ENCODE measurements at regions not wholly inside any gene's neighbourhood (a gene's known extent, or its start where the extent isn't known, plus 50 kb on each side); places are given as distances from the start of the nearest gene placed in this dataset.

DNA sequence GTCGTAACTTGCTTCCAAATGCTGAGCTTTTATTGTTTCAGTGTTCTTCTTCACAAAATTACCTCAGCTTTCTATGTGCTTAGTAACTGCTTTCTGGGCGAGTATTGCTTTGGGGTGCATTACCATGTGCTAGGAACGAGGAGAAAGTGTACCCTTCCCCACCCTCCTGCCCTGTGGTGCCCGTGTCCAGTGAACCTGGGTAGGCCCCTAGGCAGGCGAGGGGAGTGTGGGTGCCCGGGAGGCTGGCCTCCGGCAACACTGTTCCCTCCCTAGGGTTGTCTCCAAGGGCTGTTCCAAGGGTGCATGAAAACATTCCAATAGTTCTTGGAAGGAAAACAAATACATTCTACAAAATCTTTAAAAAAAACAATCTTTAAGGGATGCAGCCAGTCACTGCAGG lies 216.5 kb upstream of the SOX1 start:
- ATAC-seq (no peak), DNase-seq (no peak)
- Mint-ChIP-seq H3K27me3 (peaks cover 17% of the 10 kb centered on the region), H3K4me3 (no peak overlapping the region), H3K27ac (no peak overlapping the region), H3K36me3 (ENCODE audit: low read depth) (no peaks in the 10 kb centered on the region), H3K4me1 (ENCODE audit: low read depth) (no peaks in the 10 kb centered on the region), H3K9me3 (no peaks in the 10 kb centered on the region)
- POLR2A ChIA-PET, result no interaction called here
- intact Hi-C loops (cut with micrococcal nuclease), result no loop called here
- TF ChIP-seq, protein P1, sequence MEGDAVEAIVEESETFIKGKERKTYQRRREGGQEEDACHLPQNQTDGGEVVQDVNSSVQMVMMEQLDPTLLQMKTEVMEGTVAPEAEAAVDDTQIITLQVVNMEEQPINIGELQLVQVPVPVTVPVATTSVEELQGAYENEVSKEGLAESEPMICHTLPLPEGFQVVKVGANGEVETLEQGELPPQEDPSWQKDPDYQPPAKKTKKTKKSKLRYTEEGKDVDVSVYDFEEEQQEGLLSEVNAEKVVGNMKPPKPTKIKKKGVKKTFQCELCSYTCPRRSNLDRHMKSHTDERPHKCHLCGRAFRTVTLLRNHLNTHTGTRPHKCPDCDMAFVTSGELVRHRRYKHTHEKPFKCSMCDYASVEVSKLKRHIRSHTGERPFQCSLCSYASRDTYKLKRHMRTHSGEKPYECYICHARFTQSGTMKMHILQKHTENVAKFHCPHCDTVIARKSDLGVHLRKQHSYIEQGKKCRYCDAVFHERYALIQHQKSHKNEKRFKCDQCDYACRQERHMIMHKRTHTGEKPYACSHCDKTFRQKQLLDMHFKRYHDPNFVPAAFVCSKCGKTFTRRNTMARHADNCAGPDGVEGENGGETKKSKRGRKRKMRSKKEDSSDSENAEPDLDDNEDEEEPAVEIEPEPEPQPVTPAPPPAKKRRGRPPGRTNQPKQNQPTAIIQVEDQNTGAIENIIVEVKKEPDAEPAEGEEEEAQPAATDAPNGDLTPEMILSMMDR (IDR thresholded peaks at IDR 0.05), result no peak
- CTCF ChIA-PET, result no interaction called here

DNA sequence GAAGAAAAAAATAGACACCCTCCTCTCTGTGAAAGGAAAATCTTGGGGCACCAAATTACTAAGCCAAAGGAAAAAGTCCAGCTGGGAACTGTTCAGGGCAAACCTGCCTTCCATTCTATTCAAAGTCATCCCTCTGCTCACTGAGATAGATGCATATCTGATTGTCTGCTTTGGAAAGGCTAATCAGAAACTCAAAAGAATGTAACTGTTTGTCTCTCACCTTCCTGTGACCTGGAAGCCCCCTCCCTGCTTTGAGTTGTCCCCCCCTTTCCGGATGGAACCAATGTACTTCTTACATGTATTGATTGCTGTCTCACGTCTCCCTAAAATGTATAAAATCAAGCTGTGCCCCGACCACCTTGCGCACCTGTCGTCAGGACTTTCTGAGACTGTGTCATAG lies 216.0 kb upstream of the SOX1 start:
- Mint-ChIP-seq H3K27ac (no peak overlapping the region), H3K36me3 (ENCODE audit: low read depth) (no peaks in the 10 kb centered on the region), H3K4me3 (no peak overlapping the region), H3K9me3 (no peaks in the 10 kb centered on the region), H3K27me3 (peaks cover 12% of the 10 kb centered on the region), H3K4me1 (ENCODE audit: low read depth) (no peaks in the 10 kb centered on the region)
- no peak for ATAC-seq
- CTCF ChIA-PET, result no interaction called here
- POLR2A ChIA-PET, result no interaction called here
- intact Hi-C loops (cut with micrococcal nuclease), result no loop called here
- no peak for DNase-seq
- TF ChIP-seq, protein P1 (IDR thresholded peaks at IDR 0.05), result no peak

DNA sequence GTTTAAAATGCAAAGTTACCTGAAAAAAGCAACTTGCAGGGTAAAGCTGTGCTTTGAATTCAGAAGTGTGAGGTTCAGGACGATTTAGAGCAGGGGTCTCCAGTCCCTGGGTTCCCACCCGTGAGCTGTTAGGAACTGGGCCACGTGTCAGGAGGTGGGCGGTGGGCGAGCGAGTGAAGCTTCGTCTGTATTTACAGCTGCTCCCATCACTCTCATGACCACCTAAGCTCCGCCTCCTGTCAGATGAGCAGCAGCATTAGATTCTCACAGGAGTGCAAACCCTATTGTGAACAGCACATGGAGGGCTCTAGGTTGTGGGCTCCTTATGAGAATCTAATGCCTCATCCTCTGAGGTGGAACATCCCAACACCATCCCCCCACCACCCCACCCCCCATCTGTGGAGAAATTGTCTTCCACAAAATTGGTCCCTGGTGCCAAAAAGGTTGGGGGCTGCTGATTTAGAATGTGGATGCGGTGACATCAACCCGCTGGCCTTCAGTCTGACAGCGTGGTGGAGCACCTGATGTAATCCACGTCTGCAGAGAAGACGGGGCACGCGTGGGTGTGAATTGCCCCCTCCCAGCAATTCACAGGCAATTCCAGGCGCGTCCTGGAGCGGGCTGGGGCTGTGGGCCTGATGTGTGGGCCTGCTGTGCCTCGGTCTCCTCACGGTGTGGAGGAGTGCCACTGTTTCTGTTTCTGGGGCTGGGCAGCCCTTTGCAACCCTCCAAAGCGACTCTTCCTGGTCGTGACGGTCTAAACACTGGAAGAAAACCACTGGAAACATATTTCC lies 214.0 kb upstream of the SOX1 start:
- no peak for DNase-seq
- intact Hi-C loops (cut with micrococcal nuclease), result no loop called here
- CTCF ChIA-PET, result no interaction called here

DNA sequence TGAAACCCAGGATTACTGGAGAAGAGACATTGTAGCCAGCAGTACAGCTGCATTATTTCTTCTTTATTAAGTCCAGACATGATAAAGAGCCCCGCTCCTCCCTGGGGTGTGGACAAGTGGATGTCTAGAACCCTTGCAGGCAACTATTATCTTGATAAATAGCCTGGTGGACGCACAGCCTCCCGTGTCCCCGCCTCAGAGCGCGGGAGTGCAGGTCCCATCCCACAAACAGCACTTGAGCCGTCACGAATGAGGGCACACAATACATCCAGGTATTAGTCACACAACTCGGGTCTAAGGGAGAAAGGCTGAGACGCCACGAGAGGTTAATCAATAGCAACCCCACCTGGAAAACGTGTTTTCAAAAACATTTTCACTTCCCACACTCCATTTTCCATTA lies 213.2 kb upstream of the SOX1 start:
- Mint-ChIP-seq H3K27ac (no peak overlapping the region), H3K27me3 (no peaks in the 10 kb centered on the region), H3K36me3 (ENCODE audit: low read depth) (no peaks in the 10 kb centered on the region), H3K9me3 (no peaks in the 10 kb centered on the region), H3K4me1 (ENCODE audit: low read depth) (no peaks in the 10 kb centered on the region), H3K4me3 (no peak overlapping the region)
- ChIA-PET CTCF (no interaction called here), POLR2A (no interaction called here)
- intact Hi-C loops (cut with micrococcal nuclease), result no loop called here
- DNase-seq, result no peak
- TF ChIP-seq, protein P1 (IDR thresholded peaks at IDR 0.05), result no peak
- ATAC-seq, result no peak

More for the DNA sequence above, 214.0 kb upstream of the SOX1 start:
- Mint-ChIP-seq H3K27me3 (peaks cover 5% of the 10 kb centered on the region), H3K9me3 (no peaks in the 10 kb centered on the region), H3K4me1 (ENCODE audit: low read depth) (no peaks in the 10 kb centered on the region), H3K36me3 (ENCODE audit: low read depth) (no peaks in the 10 kb centered on the region), H3K4me3 (no peak overlapping the region), H3K27ac (no peak overlapping the region)
- ATAC-seq, result no peak
- POLR2A ChIA-PET, result no interaction called here
- TF ChIP-seq, protein P1 (IDR thresholded peaks at IDR 0.05), result no peak

DNA sequence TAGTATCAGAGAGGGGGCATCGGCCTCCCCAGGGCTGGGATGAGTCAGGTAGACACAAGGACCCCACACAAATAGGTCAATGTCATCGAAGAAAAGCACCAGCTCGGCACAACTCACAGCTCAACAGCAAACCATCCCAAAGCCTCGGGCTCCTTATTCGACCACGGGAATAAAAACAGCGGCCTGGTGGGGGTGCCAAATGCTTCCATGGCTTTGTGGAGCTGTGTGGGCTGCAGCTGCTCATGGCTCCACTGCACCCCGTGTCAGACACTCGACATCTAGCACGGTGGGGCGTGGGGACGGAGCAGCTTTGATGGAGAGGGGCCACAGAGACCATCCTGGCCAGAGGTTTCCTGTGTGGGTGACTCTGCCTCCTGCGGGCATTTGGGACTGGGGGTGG lies 212.5 kb upstream of the SOX1 start:
- Mint-ChIP-seq H3K27me3 (no peaks in the 10 kb centered on the region), H3K4me1 (ENCODE audit: low read depth) (no peaks in the 10 kb centered on the region)
- CTCF ChIA-PET, result interaction anchor here (0.7 kb wide), 1 partner anchor 581 kb away, joined by 3 read pairs; no protein-coding TSS in a partner anchor

More for the DNA sequence above, 212.5 kb upstream of the SOX1 start:
- H3K4me3 Mint-ChIP-seq, result no peak overlapping the region
- intact Hi-C loops (cut with micrococcal nuclease), result no loop called here
- POLR2A ChIA-PET, result no interaction called here
- H3K27ac Mint-ChIP-seq, result no peak overlapping the region
- TF ChIP-seq, protein P1 (IDR thresholded peaks at IDR 0.05), result no peak
- no peaks in the 10 kb centered on the region for H3K36me3 Mint-ChIP-seq (ENCODE audit: low read depth)
- DNase-seq (no peak), ATAC-seq (no peak)
- H3K9me3 Mint-ChIP-seq, result no peaks in the 10 kb centered on the region
